ENCODE measurements at regions not wholly inside any gene's neighbourhood (a gene's known extent, or its start where the extent isn't known, plus 50 kb on each side); places are given as distances from the start of the nearest gene placed in this dataset.

DNA sequence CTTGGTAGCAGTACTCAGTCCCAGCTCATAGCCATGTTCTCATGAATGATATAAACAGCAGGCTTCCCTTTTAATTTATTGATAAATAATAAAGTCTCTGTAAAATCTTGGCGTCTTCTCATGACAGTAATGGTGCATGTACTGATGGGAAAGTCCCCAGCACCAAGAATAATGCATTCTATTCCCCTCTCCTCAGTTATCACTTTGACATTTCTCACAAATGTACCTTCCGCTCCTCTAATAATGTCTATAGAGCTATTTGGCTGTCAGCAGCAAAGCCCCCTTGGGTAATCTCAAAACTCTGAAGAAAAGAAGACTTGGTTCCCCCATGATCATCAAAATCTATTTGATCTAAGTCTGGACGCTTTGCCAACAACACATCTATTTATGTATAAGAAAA, 185.0 kb upstream of the SPTLC3 start:
- TF ChIP-seq CTCF (IDR thresholded peaks at IDR 0.05; ENCODE audit: borderline replicate concordance, extremely low read depth, low read length, poor library complexity, severe bottlenecking) (no peak), EZH2 (IDR thresholded peaks at IDR 0.05; ENCODE audit: borderline replicate concordance, low read depth, low read length, severe bottlenecking) (no peak)
- Histone ChIP-seq H3K4me3 (ENCODE audit: low read depth in 1 of 2, low read length in 2 of 2) (no peak overlapping the region), H2AFZ (ENCODE audit: low read depth, low read length) (no peak overlapping the region), H3K27ac (ENCODE audit: low read length) (no peak overlapping the region), H3K36me3 (ENCODE audit: insufficient read depth, low read length) (no peaks in the 10 kb centered on the region), H3K4me2 (ENCODE audit: insufficient read depth, low read length) (no peak overlapping the region), H4K20me1 (ENCODE audit: insufficient read depth, low read length) (no peaks in the 10 kb centered on the region), H3K4me1 (ENCODE audit: insufficient read depth, low read length) (no peaks in the 10 kb centered on the region), H3K9ac (ENCODE audit: low read depth, low read length) (no peak overlapping the region), H3K27me3 (ENCODE audit: insufficient read depth, low read length, poor library complexity) (peaks cover 13% of the 10 kb centered on the region), H3K9me3 (ENCODE audit: insufficient read depth, low read length, severe bottlenecking) (no peaks in the 10 kb centered on the region), H3K79me2 (ENCODE audit: insufficient read depth, low read length) (no peaks in the 10 kb centered on the region)
- no peak for ATAC-seq (ENCODE audit: insufficient read depth, low read depth)
- DNase-seq = no peak

GRCh38 chr20:12824328-12825225, 184.2 kb upstream of the SPTLC3 start:
- Histone ChIP-seq H3K4me3 (ENCODE audit: low read depth in 1 of 2, low read length in 2 of 2) (no peak overlapping the region), H4K20me1 (ENCODE audit: insufficient read depth, low read length) (no peaks in the 10 kb centered on the region), H3K36me3 (ENCODE audit: insufficient read depth, low read length) (no peaks in the 10 kb centered on the region), H3K4me1 (ENCODE audit: insufficient read depth, low read length) (no peaks in the 10 kb centered on the region), H3K4me2 (ENCODE audit: insufficient read depth, low read length) (no peak overlapping the region), H3K27ac (ENCODE audit: low read length) (no peak overlapping the region), H3K9me3 (ENCODE audit: insufficient read depth, low read length, severe bottlenecking) (no peaks in the 10 kb centered on the region), H3K27me3 (ENCODE audit: insufficient read depth, low read length, poor library complexity) (peaks cover 13% of the 10 kb centered on the region), H3K79me2 (ENCODE audit: insufficient read depth, low read length) (no peaks in the 10 kb centered on the region), H3K9ac (ENCODE audit: low read depth, low read length) (no peak overlapping the region), H2AFZ (ENCODE audit: low read depth, low read length) (no peak overlapping the region)
- DNase-seq (no peak), ATAC-seq (ENCODE audit: insufficient read depth, low read depth) (no peak)
- TF ChIP-seq EZH2 (IDR thresholded peaks at IDR 0.05; ENCODE audit: borderline replicate concordance, low read depth, low read length, severe bottlenecking) (no peak), CTCF (IDR thresholded peaks at IDR 0.05; ENCODE audit: borderline replicate concordance, extremely low read depth, low read length, poor library complexity, severe bottlenecking) (no peak)

DNA sequence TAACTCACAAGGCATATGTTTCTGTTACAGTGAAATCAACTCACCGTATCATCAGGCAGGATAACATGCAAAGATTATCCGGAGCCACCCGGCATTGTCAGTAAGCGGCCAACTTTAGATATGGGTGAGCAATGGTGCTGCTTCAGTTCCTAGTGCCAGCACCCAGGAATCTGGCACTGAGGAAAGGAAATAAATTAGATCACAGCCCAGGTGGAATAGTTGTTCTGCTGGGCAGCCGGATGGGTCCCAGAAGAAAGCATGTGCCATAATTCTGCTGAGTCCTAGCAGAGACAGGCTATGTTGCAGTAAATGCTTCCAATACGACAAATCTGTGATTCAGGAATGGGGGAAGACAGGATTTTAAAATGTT, 183.6 kb upstream of the SPTLC3 start:
- TF ChIP-seq CTCF (IDR thresholded peaks at IDR 0.05; ENCODE audit: borderline replicate concordance, extremely low read depth, low read length, poor library complexity, severe bottlenecking) (no peak), EZH2 (IDR thresholded peaks at IDR 0.05; ENCODE audit: borderline replicate concordance, low read depth, low read length, severe bottlenecking) (no peak)
- no peaks in the 10 kb centered on the region for H3K79me2 ChIP-seq (ENCODE audit: insufficient read depth, low read length)
- no peak overlapping the region for H2AFZ ChIP-seq (ENCODE audit: low read depth, low read length)
- no peaks in the 10 kb centered on the region for H4K20me1 ChIP-seq (ENCODE audit: insufficient read depth, low read length)
- no peak overlapping the region for H3K4me3 ChIP-seq (ENCODE audit: low read depth in 1 of 2, low read length in 2 of 2)
- no peaks in the 10 kb centered on the region for H3K4me1 ChIP-seq (ENCODE audit: insufficient read depth, low read length)
- DNase-seq (no peak), ATAC-seq (ENCODE audit: insufficient read depth, low read depth) (no peak)
- no peak overlapping the region for H3K4me2 ChIP-seq (ENCODE audit: insufficient read depth, low read length)
- no peaks in the 10 kb centered on the region for H3K36me3 ChIP-seq (ENCODE audit: insufficient read depth, low read length)
- no peak overlapping the region for H3K9ac ChIP-seq (ENCODE audit: low read depth, low read length)
- H3K27ac ChIP-seq (ENCODE audit: low read length) = no peak overlapping the region
- no peaks in the 10 kb centered on the region for H3K9me3 ChIP-seq (ENCODE audit: insufficient read depth, low read length, severe bottlenecking)
- H3K27me3 ChIP-seq (ENCODE audit: insufficient read depth, low read length, poor library complexity) = peaks cover 13% of the 10 kb centered on the region
